Activated naive CD8-positive, alpha-beta T cell treated with anti-CD3 and anti-CD28 coated beads, Interleukin-2, amount 10 ng/mL, durations not matched to agents 7 days and 5 days (primary cell): ENCODE measurements at regions not wholly inside any gene's neighbourhood (a gene's known extent, or its start where the extent isn't known, plus 50 kb on each side); places are given as distances from the start of the nearest gene placed in this dataset.

Experiments
- ATAC-seq: fragments of 150-1000 bp; cut with Tn5 transposase; one replicate; pipeline ENCODE4 v1.10.0; 2021; ENCODE audit warnings: low read depth, moderate library complexity
- POLR2A ChIA-PET: fragments of 350-600 bp; sonication (Branson Sonifier 250); formaldehyde crosslinking; loops from one replicate; lab custom pipeline; 2021; ENCODE audit warnings: antibody characterized with exemption; lab: Charles Lee
- DNase-seq: peaks from one replicate; pipeline ENCODE4 v3.0.0; 2021
- H3K27ac Mint-ChIP-seq: one replicate; pipeline ENCODE4 v1.8.0; 2022; ENCODE audit warnings: mild to moderate bottlenecking, mixed read lengths
- H3K27me3 Mint-ChIP-seq: one replicate; pipeline ENCODE4 v1.8.0; 2022; ENCODE audit warnings: mild to moderate bottlenecking, moderate library complexity, mixed read lengths
- H3K36me3 Mint-ChIP-seq: one replicate; pipeline ENCODE4 v1.8.0; 2021; ENCODE audit warnings: mild to moderate bottlenecking, mixed read lengths
- H3K4me1 Mint-ChIP-seq: one replicate; pipeline ENCODE4 v1.8.0; 2021; ENCODE audit warnings: mixed read lengths
- H3K4me3 Mint-ChIP-seq: one replicate; pipeline ENCODE4 v1.8.0; 2022; ENCODE audit warnings: mild to moderate bottlenecking, moderate library complexity, mixed read lengths
- H3K9me3 Mint-ChIP-seq: one replicate; pipeline ENCODE4 v1.8.0; 2021; ENCODE audit warnings: mixed read lengths

DNA sequence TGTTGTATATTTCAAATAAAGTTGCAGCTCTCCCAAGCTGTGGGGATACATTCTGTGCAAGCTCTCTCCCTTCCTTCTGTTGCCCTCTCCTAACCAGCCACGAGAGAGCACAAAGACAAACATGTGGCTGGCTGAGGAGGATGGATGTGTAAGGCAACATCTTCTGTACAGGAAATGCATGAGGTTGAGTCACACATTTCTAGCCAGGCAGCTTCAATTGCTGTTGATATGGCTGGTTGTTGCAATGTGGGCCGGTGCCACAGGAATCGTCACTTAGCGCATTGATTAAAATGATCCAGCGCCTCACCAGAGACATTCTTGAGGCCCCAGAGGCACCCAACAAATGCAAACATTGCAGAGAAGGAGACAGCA is 207.1 kb downstream of the ICE1 start:
- Mint-ChIP-seq H3K4me3 (no peak overlapping the region), H3K4me1 (no peaks in the 10 kb centered on the region), H3K27ac (no peak overlapping the region), H3K27me3 (peaks cover 6% of the 10 kb centered on the region), H3K9me3 (peaks cover 1% of the 10 kb centered on the region), H3K36me3 (no peaks in the 10 kb centered on the region)
- POLR2A ChIA-PET: no interaction called here
- DNase-seq (no peak), ATAC-seq (no peak)

DNA sequence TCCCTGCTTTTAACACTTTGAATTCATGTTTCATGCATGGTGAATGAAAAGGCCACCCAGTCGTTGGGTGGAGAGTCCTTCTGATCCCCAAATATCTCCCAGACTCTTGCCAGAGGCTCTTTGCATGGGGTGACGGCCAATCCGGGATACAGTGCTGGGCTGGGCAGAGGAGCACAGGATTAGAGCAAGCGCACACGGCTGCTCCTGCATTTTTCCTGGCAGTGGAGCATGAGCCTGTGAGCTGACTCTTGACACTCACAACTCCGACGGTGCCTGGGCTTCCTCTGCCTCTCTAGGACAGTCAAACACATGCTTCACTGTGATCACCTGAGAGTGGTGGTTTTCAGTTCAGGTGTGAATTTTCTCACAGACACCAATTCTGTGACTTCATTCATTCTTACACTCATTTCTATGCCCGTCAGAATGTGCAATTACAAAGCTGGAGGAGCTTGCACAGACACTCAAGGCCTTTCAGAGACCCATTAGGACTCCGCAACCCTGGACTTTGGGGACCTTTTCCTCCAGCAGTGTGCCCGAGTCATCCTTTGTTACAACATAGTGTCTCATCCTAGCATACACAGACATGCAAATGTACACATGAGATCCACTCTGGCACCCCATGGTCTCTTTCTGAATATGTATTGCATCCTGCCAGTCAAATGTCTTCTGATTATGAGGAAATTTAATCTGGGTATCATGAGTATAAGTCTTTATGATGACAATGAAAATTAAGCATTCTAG is 206.6 kb downstream of the ICE1 start:
- Mint-ChIP-seq H3K9me3 (peaks cover 5% of the 10 kb centered on the region), H3K36me3 (no peaks in the 10 kb centered on the region), H3K27me3 (peaks cover 6% of the 10 kb centered on the region), H3K27ac (no peak overlapping the region), H3K4me1 (no peaks in the 10 kb centered on the region), H3K4me3 (no peak overlapping the region)
- POLR2A ChIA-PET: no interaction called here
- no peak for ATAC-seq
- no peak for DNase-seq

DNA sequence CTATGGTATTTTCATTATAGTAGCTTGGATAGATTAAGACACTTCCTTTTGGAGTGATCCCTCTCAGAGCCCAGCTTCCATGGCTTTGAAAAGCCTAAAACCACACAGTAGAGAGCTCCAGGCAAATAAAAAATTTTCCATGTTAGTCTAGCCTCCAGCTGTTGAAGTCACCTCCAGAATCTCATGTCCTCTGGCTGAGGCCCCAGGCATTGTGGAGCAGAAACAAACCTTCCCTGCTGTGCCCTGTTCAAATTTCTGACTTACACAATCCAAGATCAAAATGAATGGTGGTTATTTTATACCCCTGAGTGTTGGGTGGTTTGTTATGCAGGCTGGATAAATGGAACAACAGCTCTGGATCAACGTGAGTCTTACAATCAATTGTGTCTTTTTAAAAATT is 203.9 kb downstream of the ICE1 start:
- ATAC-seq (no peak), DNase-seq (no peak)
- POLR2A ChIA-PET: no interaction called here
- no peaks in the 10 kb centered on the region for H3K36me3 Mint-ChIP-seq
- H3K4me3 Mint-ChIP-seq: no peak overlapping the region
- H3K27me3 Mint-ChIP-seq: peaks cover 4% of the 10 kb centered on the region
- H3K4me1 Mint-ChIP-seq: no peaks in the 10 kb centered on the region
- H3K27ac Mint-ChIP-seq: no peak overlapping the region
- peaks cover 9% of the 10 kb centered on the region for H3K9me3 Mint-ChIP-seq

GRCh38 chr5:5625491-5625890 is 203.0 kb downstream of the ICE1 start:
- H3K9me3 Mint-ChIP-seq: peaks cover 9% of the 10 kb centered on the region
- no peaks in the 10 kb centered on the region for H3K4me1 Mint-ChIP-seq
- POLR2A ChIA-PET: no interaction called here
- ATAC-seq: no peak
- no peak overlapping the region for H3K27ac Mint-ChIP-seq
- peaks cover 1% of the 10 kb centered on the region for H3K27me3 Mint-ChIP-seq
- H3K36me3 Mint-ChIP-seq: no peaks in the 10 kb centered on the region
- no peak for DNase-seq
- no peak overlapping the region for H3K4me3 Mint-ChIP-seq

- H3K4me1 Mint-ChIP-seq: no peaks in the 10 kb centered on the region
- POLR2A ChIA-PET: no interaction called here
- H3K9me3 Mint-ChIP-seq: peaks cover 10% of the 10 kb centered on the region
- no peak overlapping the region for H3K4me3 Mint-ChIP-seq
- no peak for DNase-seq
- peaks cover 1% of the 10 kb centered on the region for H3K27me3 Mint-ChIP-seq
- no peak overlapping the region for H3K27ac Mint-ChIP-seq
- no peak for ATAC-seq
- H3K36me3 Mint-ChIP-seq: no peaks in the 10 kb centered on the region
Measured at GRCh38 chr5:5623397-5623796, 200.9 kb downstream of the ICE1 start.

DNA sequence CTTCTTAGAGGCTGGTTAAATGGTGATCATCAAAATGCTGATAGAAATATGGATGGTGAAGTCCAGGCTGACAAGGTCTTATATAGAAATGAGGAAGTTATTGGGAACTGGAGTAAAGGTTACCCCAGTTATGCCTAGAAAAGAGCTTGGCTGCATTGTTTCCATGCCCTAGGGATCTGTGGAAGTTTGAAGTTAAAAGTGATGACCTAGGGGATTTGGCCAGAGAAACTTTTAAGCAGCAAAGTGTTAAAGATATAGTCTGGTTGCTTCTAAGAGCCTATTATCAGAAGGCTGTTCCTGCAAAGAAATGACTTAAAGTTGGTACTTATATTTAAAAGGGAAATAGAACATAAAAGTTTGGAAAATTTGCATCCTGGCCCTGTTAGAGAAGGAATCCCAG is 200.3 kb downstream of the ICE1 start:
- H3K27ac Mint-ChIP-seq: no peak overlapping the region
- no peak for DNase-seq
- no peaks in the 10 kb centered on the region for H3K4me1 Mint-ChIP-seq
- POLR2A ChIA-PET: no interaction called here
- no peak for ATAC-seq
- peaks cover 4% of the 10 kb centered on the region for H3K27me3 Mint-ChIP-seq
- H3K9me3 Mint-ChIP-seq: peaks cover 10% of the 10 kb centered on the region
- no peaks in the 10 kb centered on the region for H3K36me3 Mint-ChIP-seq
- H3K4me3 Mint-ChIP-seq: no peak overlapping the region

- Mint-ChIP-seq H3K27me3 (peaks cover 9% of the 10 kb centered on the region), H3K4me3 (no peak overlapping the region), H3K4me1 (no peaks in the 10 kb centered on the region), H3K36me3 (no peaks in the 10 kb centered on the region), H3K9me3 (peaks cover 9% of the 10 kb centered on the region), H3K27ac (no peak overlapping the region)
- ATAC-seq (no peak), DNase-seq (no peak)
- POLR2A ChIA-PET: no interaction called here
Measured at GRCh38 chr5:5619546-5619945, 197.1 kb downstream of the ICE1 start.

DNA sequence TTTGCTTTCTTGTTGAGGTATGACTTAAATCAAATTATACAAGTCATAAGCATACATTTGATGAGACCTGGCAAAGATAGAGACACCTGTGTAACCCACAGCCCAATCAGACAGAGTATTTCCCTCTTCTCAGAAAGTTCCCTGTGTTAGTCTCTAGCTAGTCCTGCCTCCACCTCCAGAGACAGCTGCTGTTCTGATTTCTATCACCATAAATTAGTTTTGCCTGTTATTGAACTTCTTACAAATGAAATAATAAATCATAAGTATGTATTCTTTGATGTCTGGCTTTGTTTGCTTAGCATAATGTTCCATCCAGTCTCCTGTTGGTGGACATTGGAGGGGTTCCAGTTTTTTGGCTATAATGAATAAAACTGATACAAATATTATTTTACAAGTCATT is 194.5 kb downstream of the ICE1 start:
- Mint-ChIP-seq H3K4me1 (no peaks in the 10 kb centered on the region), H3K4me3 (no peak overlapping the region), H3K27ac (no peak overlapping the region), H3K36me3 (no peaks in the 10 kb centered on the region), H3K9me3 (peaks cover 3% of the 10 kb centered on the region), H3K27me3 (peaks cover 9% of the 10 kb centered on the region)
- no peak for DNase-seq
- no peak for ATAC-seq
- POLR2A ChIA-PET: no interaction called here

DNA sequence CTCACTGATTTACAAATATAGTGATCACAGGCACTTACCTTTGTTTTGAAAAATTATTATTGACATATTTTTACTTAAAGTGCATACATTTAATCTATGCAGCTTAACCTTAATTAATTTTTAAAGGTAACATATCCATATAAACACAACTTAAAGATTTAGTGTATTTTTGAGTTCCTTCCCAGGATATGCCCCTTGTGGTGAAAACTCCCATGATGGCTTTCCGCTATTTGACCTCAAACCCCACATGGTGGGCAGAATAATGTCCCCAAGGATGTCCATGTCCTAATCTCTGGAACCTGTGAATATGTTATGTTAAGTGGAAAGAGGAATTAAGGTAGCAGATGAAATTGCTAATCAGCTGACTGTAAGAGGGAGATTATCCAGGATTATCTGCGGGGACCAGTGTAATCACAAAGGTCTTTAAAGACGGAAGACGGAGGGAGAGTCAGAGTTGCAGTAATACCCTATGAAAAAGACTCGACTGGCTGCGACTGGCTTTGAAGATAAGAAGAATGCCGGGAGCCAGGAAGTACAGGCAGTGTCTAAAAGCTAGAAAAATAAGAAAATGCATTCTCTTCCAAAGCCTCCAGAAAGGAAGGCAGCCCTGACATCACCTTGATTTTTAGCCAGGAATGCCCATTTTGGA is 193.9 kb downstream of the ICE1 start:
- H3K9me3 Mint-ChIP-seq: peaks cover 1% of the 10 kb centered on the region
- no peak overlapping the region for H3K27ac Mint-ChIP-seq
- ATAC-seq (no peak), DNase-seq (no peak)
- H3K36me3 Mint-ChIP-seq: no peaks in the 10 kb centered on the region
- H3K4me3 Mint-ChIP-seq: no peak overlapping the region
- H3K27me3 Mint-ChIP-seq: peaks cover 9% of the 10 kb centered on the region
- POLR2A ChIA-PET: no interaction called here
- no peaks in the 10 kb centered on the region for H3K4me1 Mint-ChIP-seq

DNA sequence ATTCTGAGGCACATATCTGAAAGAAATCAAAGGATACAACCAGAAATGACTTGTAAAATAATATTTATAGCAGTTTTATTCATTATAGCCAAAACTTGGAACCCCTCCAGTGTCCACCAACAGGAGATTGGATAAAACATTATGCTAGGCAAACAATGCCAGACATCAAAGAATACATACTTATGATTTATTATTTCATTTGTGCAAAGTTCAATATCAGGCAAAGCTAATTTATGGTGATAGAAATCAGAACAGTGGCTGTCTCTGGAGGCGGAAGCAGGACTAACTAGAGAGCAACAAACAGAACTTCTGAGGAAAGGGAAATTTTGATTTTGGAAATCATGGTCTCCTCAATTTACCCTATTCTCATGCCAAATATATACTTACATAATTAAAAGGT is 193.1 kb downstream of the ICE1 start:
- POLR2A ChIA-PET: no interaction called here
- H3K4me3 Mint-ChIP-seq: no peak overlapping the region
- no peak overlapping the region for H3K27ac Mint-ChIP-seq
- peaks cover 9% of the 10 kb centered on the region for H3K27me3 Mint-ChIP-seq
- peaks cover 1% of the 10 kb centered on the region for H3K9me3 Mint-ChIP-seq
- H3K4me1 Mint-ChIP-seq: no peaks in the 10 kb centered on the region
- no peaks in the 10 kb centered on the region for H3K36me3 Mint-ChIP-seq
- ATAC-seq: no peak
- DNase-seq: no peak

DNA sequence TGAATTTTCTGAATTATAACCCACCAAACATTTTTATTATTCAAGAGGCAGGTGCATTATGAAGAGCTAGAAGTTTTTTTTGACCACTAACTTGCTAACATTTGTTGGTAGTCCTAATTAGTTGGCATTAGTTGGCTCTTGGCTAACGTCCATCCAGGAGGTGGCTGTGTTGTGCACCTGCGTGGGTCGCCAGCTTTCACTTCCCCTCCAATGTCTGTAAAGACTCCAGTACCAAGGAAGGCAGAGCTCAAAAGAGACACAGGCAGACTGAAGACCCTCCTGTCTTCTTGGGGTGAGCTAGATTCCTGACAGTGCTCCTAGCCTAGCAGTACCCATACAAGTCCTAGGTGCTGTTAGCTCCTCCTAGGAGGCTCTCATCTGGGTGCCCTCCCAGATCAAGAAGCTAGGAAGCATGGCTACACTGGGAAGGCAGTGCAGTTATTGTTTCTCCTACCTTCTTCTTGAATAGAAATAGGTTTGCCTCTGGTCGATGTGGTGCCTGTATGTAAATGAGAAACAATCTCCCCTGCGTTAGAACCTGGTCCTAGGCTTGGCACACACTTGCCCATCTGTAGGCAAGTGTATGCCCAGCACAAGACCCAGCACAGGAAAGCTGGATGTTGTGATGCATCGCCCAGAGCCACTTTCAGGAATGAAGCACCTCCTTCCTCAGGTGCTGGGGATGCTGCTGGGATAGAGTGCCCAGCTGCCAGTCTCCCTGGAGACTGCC is 190.9 kb downstream of the ICE1 start:
- H3K27ac Mint-ChIP-seq: no peak overlapping the region
- no peak for DNase-seq
- no peaks in the 10 kb centered on the region for H3K9me3 Mint-ChIP-seq
- no peaks in the 10 kb centered on the region for H3K36me3 Mint-ChIP-seq
- H3K4me1 Mint-ChIP-seq: no peaks in the 10 kb centered on the region
- ATAC-seq: no peak
- POLR2A ChIA-PET: no interaction called here
- H3K27me3 Mint-ChIP-seq: peaks cover 9% of the 10 kb centered on the region
- no peak overlapping the region for H3K4me3 Mint-ChIP-seq

DNA sequence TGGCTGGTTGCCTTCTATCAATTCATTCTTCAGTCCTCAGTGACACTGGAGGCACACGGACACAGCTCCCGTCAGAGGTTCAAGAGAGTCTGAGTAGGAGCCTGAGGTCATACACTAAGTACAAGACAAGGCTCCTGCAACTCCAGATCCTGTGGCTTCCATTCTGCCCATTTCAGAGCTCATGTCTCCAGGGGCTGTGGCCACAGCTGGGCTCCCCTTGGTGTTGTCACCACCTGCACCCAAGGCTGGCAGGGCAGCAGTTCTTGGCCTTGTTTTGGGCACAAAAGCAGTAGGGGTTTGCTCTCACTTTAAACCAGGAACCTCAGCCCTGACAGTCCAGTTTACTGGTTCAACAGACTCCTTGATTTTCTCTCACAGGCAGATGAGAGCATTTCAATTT is 189.6 kb downstream of the ICE1 start:
- ATAC-seq (no peak), DNase-seq (no peak)
- POLR2A ChIA-PET: no interaction called here
- Mint-ChIP-seq H3K4me3 (no peak overlapping the region), H3K27me3 (peaks cover 4% of the 10 kb centered on the region), H3K27ac (no peak overlapping the region), H3K9me3 (no peaks in the 10 kb centered on the region), H3K4me1 (no peaks in the 10 kb centered on the region), H3K36me3 (no peaks in the 10 kb centered on the region)

- H3K9me3 Mint-ChIP-seq: no peaks in the 10 kb centered on the region
Measured at GRCh38 chr5:5609935-5610334, 187.5 kb downstream of the ICE1 start.

More at GRCh38 chr5:5609935-5610334, 187.5 kb downstream of the ICE1 start:
- ATAC-seq (no peak), DNase-seq (no peak)
- Mint-ChIP-seq H3K4me1 (no peaks in the 10 kb centered on the region), H3K36me3 (no peaks in the 10 kb centered on the region), H3K4me3 (no peak overlapping the region), H3K27me3 (no peaks in the 10 kb centered on the region), H3K27ac (no peak overlapping the region)
- POLR2A ChIA-PET: no interaction called here
